IMR-90 (cell line): ENCODE measurements at regions not wholly inside any gene's neighbourhood (a gene's known extent, or its start where the extent isn't known, plus 50 kb on each side); places are given as distances from the start of the nearest gene placed in this dataset.

Source experiments
- ATAC-seq: fragments of 200-7000 bp; cut with Tn5 transposase; 2 replicates; pipeline ENCODE4 v1.9.1; 2020; ENCODE audit warnings: low read depth, mild to moderate bottlenecking, moderate library complexity
- BruUV-seq: library from RNA; stranded (reverse); fragments of 400-500 nt; replicated peaks from 2 replicates; lab custom pipeline; 2021; lab: Mats Ljungman, UMichigan
- CTCF ChIA-PET: fragments of 300-600 bp; formaldehyde crosslinking; extraction: SDS; loops from one replicate; lab custom pipeline; 2021; ENCODE audit warnings: antibody characterized with exemption; lab: Yijun Ruan, JAX
- POLR2A ChIA-PET: fragments of 300-600 bp; sonication (Branson Sonifier 250); formaldehyde crosslinking; loops from one replicate; lab custom pipeline; 2022; ENCODE audit warnings: antibody characterized with exemption; ENCODE audit not compliant: unreplicated experiment; lab: Charles Lee
- DNase-seq: peaks from one replicate; pipeline ENCODE4 v3.0.0; 2013
- H2AFZ ChIP-seq: replicated peaks from 2 replicates; pipeline ENCODE3; 2013; ENCODE audit warnings: low read length, mild to moderate bottlenecking; ENCODE audit not compliant: poor library complexity
- H2AK5ac ChIP-seq: 2 replicates; pipeline ENCODE4 v1.6.1; 2013; ENCODE audit warnings: low read depth, low read length, inconsistent platforms
- H2AK9ac ChIP-seq: replicated peaks from 2 replicates; pipeline ENCODE3; 2013; ENCODE audit warnings: mild to moderate bottlenecking, low read depth, low read length, moderate library complexity; ENCODE audit not compliant: poor library complexity
- H2BK120ac ChIP-seq: 2 replicates; pipeline ENCODE4 v1.6.1; 2013; ENCODE audit warnings: low read depth, low read length, inconsistent platforms
- H2BK15ac ChIP-seq: 3 replicates; pipeline ENCODE4 v1.6.1; 2013; ENCODE audit warnings: low read depth, low read length, inconsistent platforms
- H2BK20ac ChIP-seq: 2 replicates; pipeline ENCODE4 v1.6.1; 2013; ENCODE audit warnings: low read depth, mild to moderate bottlenecking, inconsistent platforms, low read length, moderate library complexity
- H2BK5ac ChIP-seq: 2 replicates; pipeline ENCODE4 v1.6.1; 2013; ENCODE audit warnings: mild to moderate bottlenecking, low read depth, low read length, inconsistent platforms; ENCODE audit not compliant: poor library complexity, severe bottlenecking
- H3K14ac ChIP-seq: replicated peaks from 2 replicates; pipeline ENCODE4 v1.6.1; 2013; ENCODE audit warnings: low read depth, low read length, inconsistent platforms
- H3K18ac ChIP-seq: 2 replicates; pipeline ENCODE4 v1.6.1; 2013; ENCODE audit warnings: low read depth, low read length, control low read depth
- H3K23ac ChIP-seq: 2 replicates; pipeline ENCODE4 v1.6.1; 2013; ENCODE audit warnings: low read depth, low read length, inconsistent platforms
- H3K27ac ChIP-seq: 2 replicates; pipeline ENCODE4 v1.5.1; 2013; ENCODE audit warnings: mild to moderate bottlenecking, control low read depth, low read length; ENCODE audit not compliant: insufficient read depth
- H3K27me3 ChIP-seq: 2 replicates; pipeline ENCODE4 v1.6.1; 2013; ENCODE audit warnings: low read length; ENCODE audit not compliant: control insufficient read depth, insufficient read depth
- H3K36me3 ChIP-seq: 2 replicates; pipeline ENCODE4 v1.6.1; 2013; ENCODE audit warnings: low read length, mixed read lengths; ENCODE audit not compliant: control insufficient read depth, insufficient read depth
- H3K4ac ChIP-seq: 2 replicates; pipeline ENCODE4 v1.6.1; 2013; ENCODE audit warnings: low read depth, low read length, inconsistent platforms
- H3K4me1 ChIP-seq: 2 replicates; pipeline ENCODE4 v1.6.1; 2013; ENCODE audit warnings: low read length, mixed read lengths; ENCODE audit not compliant: control insufficient read depth, insufficient read depth
- H3K4me2 ChIP-seq: 2 replicates; pipeline ENCODE4 v1.6.1; 2013; ENCODE audit warnings: low read depth, mild to moderate bottlenecking, control low read depth, low read length, moderate library complexity
- H3K4me3 ChIP-seq: 2 replicates; pipeline ENCODE4 v1.5.1; 2013; ENCODE audit warnings: low read depth, mild to moderate bottlenecking, control low read depth, low read length, moderate library complexity; ENCODE audit not compliant: insufficient read depth
- H3K56ac ChIP-seq: 2 replicates; pipeline ENCODE4 v1.6.1; 2013; ENCODE audit warnings: low read length, inconsistent platforms; ENCODE audit not compliant: insufficient read depth; ENCODE audit errors: extremely low read depth
- H3K79me1 ChIP-seq, 2 experiments: 2 replicates each; pipeline ENCODE4 v1.6.1; 2013; ENCODE audit warnings: low read length in 2 of 2, inconsistent platforms in 1 of 2, low read depth in 1 of 2
- H3K9ac ChIP-seq: 2 replicates; pipeline ENCODE4 v1.6.1; 2013; ENCODE audit warnings: low read depth, low read length, control low read depth
- H3K9me1 ChIP-seq: 2 replicates; pipeline ENCODE4 v1.6.1; 2013; ENCODE audit warnings: low read length, inconsistent platforms; ENCODE audit not compliant: insufficient read depth
- H3K9me3 ChIP-seq: 2 replicates; pipeline ENCODE4 v1.6.1; 2013; ENCODE audit warnings: low read length; ENCODE audit not compliant: control insufficient read depth, insufficient read depth
- H4K20me1 ChIP-seq: 2 replicates; pipeline ENCODE4 v1.6.1; 2013; ENCODE audit warnings: low read length, inconsistent platforms; ENCODE audit not compliant: insufficient read depth
- H4K5ac ChIP-seq: 2 replicates; pipeline ENCODE4 v1.6.1; 2013; ENCODE audit warnings: mild to moderate bottlenecking, low read depth, low read length, control low read depth
- H4K8ac ChIP-seq, 2 experiments: 2 replicates each; pipeline ENCODE4 v1.6.1; 2013; ENCODE audit warnings: low read depth in 2 of 2, low read length in 2 of 2, control low read depth in 1 of 2, inconsistent platforms in 1 of 2
- H4K91ac ChIP-seq: 2 replicates; pipeline ENCODE4 v1.6.1; 2013; ENCODE audit warnings: low read depth, low read length, inconsistent platforms; ENCODE audit not compliant: insufficient read depth
- CHD1 ChIP-seq: IDR thresholded peaks from 2 replicates; pipeline ENCODE4 v1.6.1; 2012; ENCODE audit warnings: low read depth, low read length, improper control_type of control experiment
- CTCF ChIP-seq: conservative IDR thresholded peaks from 2 replicates; pipeline ENCODE4 v1.5.1; 2012; ENCODE audit warnings: mild to moderate bottlenecking, low read depth, low read length, improper control_type of control experiment
- MAFK ChIP-seq: IDR thresholded peaks from 2 replicates; pipeline ENCODE4 v1.6.1; 2012; ENCODE audit warnings: low read depth, low read length, improper control_type of control experiment
- MAZ ChIP-seq: IDR thresholded peaks from 2 replicates; pipeline ENCODE4 v1.6.1; 2012; ENCODE audit warnings: low read depth, mild to moderate bottlenecking, low read length, improper control_type of control experiment, moderate library complexity, borderline replicate concordance
- MXI1 ChIP-seq: IDR thresholded peaks from 2 replicates; pipeline ENCODE4 v1.6.1; 2012; ENCODE audit warnings: low read depth, mild to moderate bottlenecking, low read length, moderate library complexity, borderline replicate concordance
- NFE2L2 ChIP-seq: fragments of 150-350 bp; IDR thresholded peaks from 2 replicates; pipeline ENCODE4 v1.6.1; 2016; ENCODE audit warnings: low read depth, mild to moderate bottlenecking, low read length
- RAD21 ChIP-seq: IDR thresholded peaks from 2 replicates; pipeline ENCODE4 v1.6.1; 2012; ENCODE audit warnings: low read length, improper control_type of control experiment
- RCOR1 ChIP-seq: IDR thresholded peaks from 2 replicates; pipeline ENCODE4 v1.6.1; 2012; ENCODE audit warnings: mild to moderate bottlenecking, low read length, improper control_type of control experiment; ENCODE audit not compliant: insufficient replicate concordance
- RFX5 ChIP-seq: IDR thresholded peaks from 2 replicates; pipeline ENCODE4 v1.8.0; 2012; ENCODE audit warnings: low read depth, mild to moderate bottlenecking, low read length, moderate library complexity
- SMC3 ChIP-seq: fragments of 150-350 bp; IDR thresholded peaks from 2 replicates; pipeline ENCODE4 v1.6.1; 2016; ENCODE audit warnings: low read depth, mild to moderate bottlenecking, antibody characterized with exemption, low read length, moderate library complexity
- USF2 ChIP-seq: fragments of 150-350 bp; IDR thresholded peaks from 2 replicates; pipeline ENCODE4 v1.6.1; 2017; ENCODE audit warnings: mild to moderate bottlenecking, antibody characterized with exemption, low read length, low read depth
- WGBS, 2 experiments: methylation state at CpG; one replicate each; pipeline versions ENCODE4 v1.1.5 to v1.1.7; 2013; ENCODE audit warnings: missing lambda C conversion rate in 2 of 2; ENCODE audit not compliant: insufficient read length in 1 of 2; ENCODE audit errors: extremely low coverage in 2 of 2; 5-methylcytosine and 5-hydroxymethylcytosine counted together
- dilution Hi-C: fragments of 300-500 bp; cut with HindIII; formaldehyde crosslinking; loops from one replicate; pipeline ENCODE4 v1.14.3; 2018; ENCODE audit warnings: low sequenced_read_pairs; ENCODE audit not compliant: unreplicated experiment
- in situ Hi-C: fragments of 300-500 bp; cut with MboI; formaldehyde crosslinking; loops from 3 replicates; pipeline ENCODE4 v1.14.3; 2019; ENCODE audit warnings: low sequenced_read_pairs, inconsistent platforms, mixed read lengths
- intact Hi-C: fragments of 100-400 bp; cut with micrococcal nuclease; formaldehyde crosslinking; loops from 2 replicates; pipeline ENCODE4 v1.10.0; 2022
- TF ChIP-seq, protein P1 (sequence below): fragments of 150-350 bp; IDR thresholded peaks from 2 replicates; pipeline ENCODE4 v1.6.1; 2016; ENCODE audit warnings: low read depth, mild to moderate bottlenecking, low read length, moderate library complexity, borderline replicate concordance

DNA sequence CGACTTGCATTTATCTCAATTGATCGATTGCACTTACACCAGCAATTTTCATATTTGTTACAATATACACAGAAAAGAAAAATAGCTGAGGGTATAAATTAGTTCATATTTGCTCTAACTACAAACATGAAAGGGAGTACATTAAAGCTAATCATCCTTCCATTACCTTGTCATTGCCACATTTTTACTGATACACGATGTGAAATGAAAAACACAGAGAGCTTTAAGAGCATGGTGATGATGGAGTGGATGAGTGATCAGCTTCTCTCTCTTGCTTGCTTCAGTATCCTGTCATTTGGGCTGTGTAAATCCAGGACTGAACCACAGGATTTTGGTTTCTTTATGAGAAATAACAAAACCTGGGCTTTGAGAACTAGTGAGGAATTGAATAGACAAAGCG, 1207.5 kb upstream of the GOT2 start:
- POLR2A ChIA-PET, result no interaction called here

More for the DNA sequence above, 1207.5 kb upstream of the GOT2 start:
- H3K4ac ChIP-seq, result no peak overlapping the region
- H3K4me2 ChIP-seq, result no peak overlapping the region
- no peaks in the 10 kb centered on the region for H3K9me3 ChIP-seq
- H2BK15ac ChIP-seq, result no peak overlapping the region
- in situ Hi-C loops (no loop called here), dilution Hi-C loops (no loop called here), intact Hi-C loops (no loop called here)
- H3K56ac ChIP-seq, result no peak overlapping the region
- no peak overlapping the region for H3K23ac ChIP-seq
- TF ChIP-seq USF2, result no peak
- TF ChIP-seq CTCF, result no peak
- TF ChIP-seq RFX5, result no peak
- no peak for TF ChIP-seq RAD21
- TF ChIP-seq MXI1, result no peak
- no peak for TF ChIP-seq CHD1
- no peak for TF ChIP-seq MAFK
- TF ChIP-seq, protein P1, sequence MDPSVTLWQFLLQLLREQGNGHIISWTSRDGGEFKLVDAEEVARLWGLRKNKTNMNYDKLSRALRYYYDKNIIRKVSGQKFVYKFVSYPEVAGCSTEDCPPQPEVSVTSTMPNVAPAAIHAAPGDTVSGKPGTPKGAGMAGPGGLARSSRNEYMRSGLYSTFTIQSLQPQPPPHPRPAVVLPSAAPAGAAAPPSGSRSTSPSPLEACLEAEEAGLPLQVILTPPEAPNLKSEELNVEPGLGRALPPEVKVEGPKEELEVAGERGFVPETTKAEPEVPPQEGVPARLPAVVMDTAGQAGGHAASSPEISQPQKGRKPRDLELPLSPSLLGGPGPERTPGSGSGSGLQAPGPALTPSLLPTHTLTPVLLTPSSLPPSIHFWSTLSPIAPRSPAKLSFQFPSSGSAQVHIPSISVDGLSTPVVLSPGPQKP, result no peak
- TF ChIP-seq RCOR1, result no peak
- no peak for TF ChIP-seq NFE2L2
- TF ChIP-seq MAZ, result no peak
- no peak for TF ChIP-seq SMC3
- H2AK9ac ChIP-seq, result no peak overlapping the region
- CTCF ChIA-PET, result no interaction called here
- no peak overlapping the region for H4K5ac ChIP-seq
- no peak overlapping the region for H4K8ac ChIP-seq
- H3K14ac ChIP-seq, result no peak overlapping the region
- no peak for ATAC-seq
- H3K9ac ChIP-seq, result no peak overlapping the region
- no peak overlapping the region for H2AFZ ChIP-seq
- no peaks in the 10 kb centered on the region for H3K4me1 ChIP-seq
- no peak overlapping the region for H2AK5ac ChIP-seq
- no peaks in the 10 kb centered on the region for H3K9me1 ChIP-seq
- H2BK5ac ChIP-seq, result no peak overlapping the region
- no peak overlapping the region for H3K4me3 ChIP-seq
- H3K79me1 ChIP-seq, result no peaks in the 10 kb centered on the region
- no peak overlapping the region for H2BK120ac ChIP-seq
- no peak for DNase-seq
- no peak overlapping the region for H3K27ac ChIP-seq
- H4K20me1 ChIP-seq, result no peaks in the 10 kb centered on the region
- H4K91ac ChIP-seq, result no peak overlapping the region
- no peak overlapping the region for H3K18ac ChIP-seq
- H2BK20ac ChIP-seq, result no peak overlapping the region
- BruUV-seq, result no TSS peak
- no peaks in the 10 kb centered on the region for H3K27me3 ChIP-seq
- H3K36me3 ChIP-seq, result no peaks in the 10 kb centered on the region
- WGBS, 2 experiments, result no CpG with 5 or more reads among the region's 4 CpGs
